NCI-H82 (cell line): ENCODE measurements at regions not wholly inside any gene's neighbourhood (a gene's known extent, or its start where the extent isn't known, plus 50 kb on each side); places are given as distances from the start of the nearest gene placed in this dataset.

Experiments used
- DNase-seq: peaks from one replicate; lab custom pipeline; 2025; lab: John Stamatoyannopoulos, UW

- DNase-seq = no peak
Observed at GRCh38 chr9:1683951-1684350, 331.2 kb upstream of the SMARCA2 start.

GRCh38 chr9:1698991-1699390 lies 316.2 kb upstream of the SMARCA2 start:
- DNase-seq = no peak

GRCh38 chr9:1701113-1701512 lies 314.0 kb upstream of the SMARCA2 start:
- no peak for DNase-seq

- DNase-seq = no peak
Observed at GRCh38 chr9:1702701-1703100, 312.4 kb upstream of the SMARCA2 start.

GRCh38 chr9:1707291-1707690 lies 307.9 kb upstream of the SMARCA2 start:
- DNase-seq = no peak

GRCh38 chr9:1708219-1708618 lies 306.9 kb upstream of the SMARCA2 start:
- peak; percentile 37 for DNase-seq

- DNase-seq = peak; percentile 1
Observed at GRCh38 chr9:1709347-1709746, 305.8 kb upstream of the SMARCA2 start.

GRCh38 chr9:1712861-1713450 lies 302.2 kb upstream of the SMARCA2 start:
- DNase-seq = no peak

- no peak for DNase-seq
Observed at GRCh38 chr9:1713841-1714240, 301.3 kb upstream of the SMARCA2 start.

- no peak for DNase-seq
Observed at GRCh38 chr9:1717882-1718281, 297.3 kb upstream of the SMARCA2 start.

GRCh38 chr9:1718836-1719235 lies 296.3 kb upstream of the SMARCA2 start:
- DNase-seq = no peak

- no peak for DNase-seq
Observed at GRCh38 chr9:1721196-1721595, 294.0 kb upstream of the SMARCA2 start.

GRCh38 chr9:1722404-1722803 lies 292.7 kb upstream of the SMARCA2 start:
- peak; percentile 2 for DNase-seq

GRCh38 chr9:1723522-1724015 lies 291.6 kb upstream of the SMARCA2 start:
- no peak for DNase-seq

- peak; percentile 1 for DNase-seq
Observed at GRCh38 chr9:1726993-1727759, 288.0 kb upstream of the SMARCA2 start.

GRCh38 chr9:1729631-1730030 lies 285.5 kb upstream of the SMARCA2 start:
- no peak for DNase-seq

- peak; percentile 8 for DNase-seq
Observed at GRCh38 chr9:1732670-1733069, 282.5 kb upstream of the SMARCA2 start.

GRCh38 chr9:1738511-1739100 lies 276.5 kb upstream of the SMARCA2 start:
- DNase-seq = no peak

GRCh38 chr9:1743121-1743960 lies 271.8 kb upstream of the SMARCA2 start:
- DNase-seq = no peak

- DNase-seq = no peak
Observed at GRCh38 chr9:1745980-1746379, 269.2 kb upstream of the SMARCA2 start.

- DNase-seq = no peak
Observed at GRCh38 chr9:1747417-1747967, 267.7 kb upstream of the SMARCA2 start.

GRCh38 chr9:1748407-1748806 lies 266.7 kb upstream of the SMARCA2 start:
- no peak for DNase-seq
